Lower leg skin (tissue), 3 donors: ENCODE measurements at regions not wholly inside any gene's neighbourhood (a gene's known extent, or its start where the extent isn't known, plus 50 kb on each side); places are given as distances from the start of the nearest gene placed in this dataset.
"Not testable (repeated sequence)": the region's sequence is repeated elsewhere in the genome, so short reads cannot be mapped to it uniquely, and the experiment has no call there.

Experiments used
- CTCF ChIP-seq, 3 donors: fragments of 450-650 bp; IDR thresholded peaks; one replicate each; pipeline ENCODE4 v1.5.1; 2016; ENCODE audit warnings: antibody characterized with exemption in 3 of 3, mild to moderate bottlenecking in 3 of 3, moderate library complexity in 2 of 3
- POLR2A ChIP-seq, 2 donors: fragments of 450-650 bp; IDR thresholded peaks; one replicate each; pipeline ENCODE4 v1.6.1; 2016 to 2017; ENCODE audit warnings: antibody characterized with exemption in 2 of 2, mild to moderate bottlenecking in 1 of 2, moderate library complexity in 1 of 2

GRCh38 chr16:33707591-33707934, 248.2 kb downstream of the TP53TG3F start:
- TF ChIP-seq CTCF, POLR2A (IDR thresholded peaks at IDR 0.05): not testable (repeated sequence)
